HL-60 (cell line): ENCODE measurements at regions not wholly inside any gene's neighbourhood (a gene's known extent, or its start where the extent isn't known, plus 50 kb on each side); places are given as distances from the start of the nearest gene placed in this dataset.

Source experiments
- DNase-seq, 2 experiments: peaks; one replicate each; pipeline ENCODE4 v3.0.0-alpha.2; 2010 to 2020; ENCODE audit warnings: low read depth in 1 of 2, low spot score in 1 of 2
- H3K27ac ChIP-seq: fragments of 250-450 bp; sonication (Bioruptor Pico); replicated peaks from 2 replicates; pipeline ENCODE4 v1.5.1; 2020; ENCODE audit warnings: mild to moderate bottlenecking, moderate library complexity
- H3K27me3 ChIP-seq: fragments of 250-450 bp; sonication (Bioruptor Pico); 2 replicates; pipeline ENCODE4 v1.5.1; 2021; ENCODE audit warnings: mild to moderate bottlenecking, moderate library complexity; ENCODE audit not compliant: insufficient read depth, poor library complexity, severe bottlenecking
- H3K4me3 ChIP-seq: replicated peaks from 2 replicates; pipeline ENCODE4 v1.5.1; 2011; ENCODE audit warnings: mild to moderate bottlenecking, control low read depth, low read length; ENCODE audit not compliant: insufficient read depth
- GABPA ChIP-seq: IDR thresholded peaks from 2 replicates; pipeline ENCODE4 v1.6.1; 2012; ENCODE audit warnings: low read depth
- POLR2AphosphoS5 ChIP-seq: IDR thresholded peaks from 2 replicates; pipeline ENCODE4 v1.6.1; 2012; ENCODE audit warnings: low read depth
- SPI1 ChIP-seq: IDR thresholded peaks from 2 replicates; pipeline ENCODE4 v1.6.1; 2012; ENCODE audit warnings: low read depth, mild to moderate bottlenecking, borderline replicate concordance
- TF ChIP-seq, protein P1 (sequence below): IDR thresholded peaks from one replicate; pipeline ENCODE4 v1.5.1; 2011; ENCODE audit warnings: low read length, control low read depth, inconsistent platforms; ENCODE audit not compliant: insufficient read depth
- TF ChIP-seq, protein P2 (sequence below): IDR thresholded peaks from 2 replicates; pipeline ENCODE4 v1.6.1; 2012; ENCODE audit warnings: low read depth; ENCODE audit not compliant: insufficient replicate concordance

- DNase-seq = no peak
- Histone ChIP-seq H3K4me3 (no peak overlapping the region), H3K27ac (no peak overlapping the region), H3K27me3 (peaks cover 4% of the 10 kb centered on the region)
- TF ChIP-seq, protein P1, sequence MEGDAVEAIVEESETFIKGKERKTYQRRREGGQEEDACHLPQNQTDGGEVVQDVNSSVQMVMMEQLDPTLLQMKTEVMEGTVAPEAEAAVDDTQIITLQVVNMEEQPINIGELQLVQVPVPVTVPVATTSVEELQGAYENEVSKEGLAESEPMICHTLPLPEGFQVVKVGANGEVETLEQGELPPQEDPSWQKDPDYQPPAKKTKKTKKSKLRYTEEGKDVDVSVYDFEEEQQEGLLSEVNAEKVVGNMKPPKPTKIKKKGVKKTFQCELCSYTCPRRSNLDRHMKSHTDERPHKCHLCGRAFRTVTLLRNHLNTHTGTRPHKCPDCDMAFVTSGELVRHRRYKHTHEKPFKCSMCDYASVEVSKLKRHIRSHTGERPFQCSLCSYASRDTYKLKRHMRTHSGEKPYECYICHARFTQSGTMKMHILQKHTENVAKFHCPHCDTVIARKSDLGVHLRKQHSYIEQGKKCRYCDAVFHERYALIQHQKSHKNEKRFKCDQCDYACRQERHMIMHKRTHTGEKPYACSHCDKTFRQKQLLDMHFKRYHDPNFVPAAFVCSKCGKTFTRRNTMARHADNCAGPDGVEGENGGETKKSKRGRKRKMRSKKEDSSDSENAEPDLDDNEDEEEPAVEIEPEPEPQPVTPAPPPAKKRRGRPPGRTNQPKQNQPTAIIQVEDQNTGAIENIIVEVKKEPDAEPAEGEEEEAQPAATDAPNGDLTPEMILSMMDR = no peak
- TF ChIP-seq GABPA (no peak), SPI1 (no peak), POLR2AphosphoS5 (no peak)
- TF ChIP-seq, protein P2, sequence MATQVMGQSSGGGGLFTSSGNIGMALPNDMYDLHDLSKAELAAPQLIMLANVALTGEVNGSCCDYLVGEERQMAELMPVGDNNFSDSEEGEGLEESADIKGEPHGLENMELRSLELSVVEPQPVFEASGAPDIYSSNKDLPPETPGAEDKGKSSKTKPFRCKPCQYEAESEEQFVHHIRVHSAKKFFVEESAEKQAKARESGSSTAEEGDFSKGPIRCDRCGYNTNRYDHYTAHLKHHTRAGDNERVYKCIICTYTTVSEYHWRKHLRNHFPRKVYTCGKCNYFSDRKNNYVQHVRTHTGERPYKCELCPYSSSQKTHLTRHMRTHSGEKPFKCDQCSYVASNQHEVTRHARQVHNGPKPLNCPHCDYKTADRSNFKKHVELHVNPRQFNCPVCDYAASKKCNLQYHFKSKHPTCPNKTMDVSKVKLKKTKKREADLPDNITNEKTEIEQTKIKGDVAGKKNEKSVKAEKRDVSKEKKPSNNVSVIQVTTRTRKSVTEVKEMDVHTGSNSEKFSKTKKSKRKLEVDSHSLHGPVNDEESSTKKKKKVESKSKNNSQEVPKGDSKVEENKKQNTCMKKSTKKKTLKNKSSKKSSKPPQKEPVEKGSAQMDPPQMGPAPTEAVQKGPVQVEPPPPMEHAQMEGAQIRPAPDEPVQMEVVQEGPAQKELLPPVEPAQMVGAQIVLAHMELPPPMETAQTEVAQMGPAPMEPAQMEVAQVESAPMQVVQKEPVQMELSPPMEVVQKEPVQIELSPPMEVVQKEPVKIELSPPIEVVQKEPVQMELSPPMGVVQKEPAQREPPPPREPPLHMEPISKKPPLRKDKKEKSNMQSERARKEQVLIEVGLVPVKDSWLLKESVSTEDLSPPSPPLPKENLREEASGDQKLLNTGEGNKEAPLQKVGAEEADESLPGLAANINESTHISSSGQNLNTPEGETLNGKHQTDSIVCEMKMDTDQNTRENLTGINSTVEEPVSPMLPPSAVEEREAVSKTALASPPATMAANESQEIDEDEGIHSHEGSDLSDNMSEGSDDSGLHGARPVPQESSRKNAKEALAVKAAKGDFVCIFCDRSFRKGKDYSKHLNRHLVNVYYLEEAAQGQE = no peak
These were observed 116.4 kb downstream of the OXSM start for GRCh38 chr3:25906132-25906906.

DNA sequence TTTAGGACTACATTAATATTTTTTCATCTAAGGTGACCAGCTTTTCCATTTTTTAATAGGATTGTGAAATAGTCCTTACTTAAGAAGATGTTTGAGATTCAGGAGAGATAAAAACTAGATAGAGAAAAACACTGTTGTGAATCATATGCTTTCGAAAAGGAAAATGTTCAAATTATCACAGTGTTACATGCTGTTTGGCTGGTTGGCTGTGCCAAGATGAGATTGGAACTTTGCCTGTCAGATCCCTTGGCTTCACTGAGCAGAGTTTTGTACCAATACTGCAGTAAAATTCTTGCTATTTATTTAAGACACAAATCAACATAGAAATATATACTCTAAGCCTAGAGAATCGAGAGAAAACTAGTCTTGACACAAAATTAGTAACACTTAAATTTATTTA lies 117.2 kb downstream of the OXSM start:
- Histone ChIP-seq H3K27me3 (peaks cover 4% of the 10 kb centered on the region), H3K4me3 (no peak overlapping the region), H3K27ac (no peak overlapping the region)
- DNase-seq = no peak
- TF ChIP-seq SPI1 = no peak
- no peak for TF ChIP-seq GABPA
- TF ChIP-seq, protein P2 = no peak
- TF ChIP-seq, protein P1 = no peak
- no peak for TF ChIP-seq POLR2AphosphoS5

DNA sequence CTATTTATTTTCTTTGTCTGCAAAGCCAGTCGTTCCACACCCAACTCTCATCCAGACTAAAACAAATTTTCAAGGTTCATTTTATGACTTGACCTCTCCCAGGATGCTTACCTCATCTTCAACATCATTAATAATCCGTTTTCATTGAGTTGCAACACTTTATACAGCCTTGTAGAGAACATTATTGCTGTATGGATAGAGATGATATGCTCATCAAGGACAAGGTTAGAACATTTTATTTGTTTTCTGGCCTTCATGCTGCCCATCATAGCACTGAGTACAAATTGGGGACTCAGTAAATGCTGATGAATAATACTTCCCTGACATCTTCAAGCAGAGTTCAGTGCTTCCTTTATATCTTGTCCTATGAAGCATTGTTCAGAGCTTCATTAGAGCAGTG lies 120.2 kb downstream of the OXSM start:
- Histone ChIP-seq H3K27ac (no peak overlapping the region), H3K4me3 (no peak overlapping the region), H3K27me3 (no peaks in the 10 kb centered on the region)
- DNase-seq = no peak
- no peak for TF ChIP-seq POLR2AphosphoS5

GRCh38 chr3:25910997-25911396 lies 121.1 kb downstream of the OXSM start:
- no peak overlapping the region for H3K4me3 ChIP-seq
- H3K27me3 ChIP-seq = no peaks in the 10 kb centered on the region
- no peak overlapping the region for H3K27ac ChIP-seq
- peak in 1 of 2 experiments; percentile 31 for DNase-seq
- TF ChIP-seq GABPA (no peak), SPI1 (no peak)
- TF ChIP-seq, protein P1 = peak; percentile 36
- TF ChIP-seq, protein P2 = no peak
